Endothelial cell (in vitro differentiated cells): ENCODE measurements at regions not wholly inside any gene's neighbourhood (a gene's known extent, or its start where the extent isn't known, plus 50 kb on each side); places are given as distances from the start of the nearest gene placed in this dataset.

Experiments used
- DNase-seq: peaks from one replicate; pipeline ENCODE4 v3.0.0; 2021; ENCODE audit warnings: low spot score
- H3K27ac Mint-ChIP-seq: one replicate; pipeline ENCODE4 v1.8.0; 2021; ENCODE audit warnings: mixed read lengths, inconsistent platforms; ENCODE audit not compliant: unreplicated experiment
- H3K27me3 Mint-ChIP-seq: one replicate; pipeline ENCODE4 v1.8.0; 2021; ENCODE audit warnings: mild to moderate bottlenecking, moderate library complexity, mixed read lengths, inconsistent platforms; ENCODE audit not compliant: unreplicated experiment
- H3K36me3 Mint-ChIP-seq: one replicate; pipeline ENCODE4 v1.8.0; 2021; ENCODE audit warnings: mild to moderate bottlenecking, low read depth, mixed read lengths, inconsistent platforms; ENCODE audit not compliant: unreplicated experiment
- H3K4me1 Mint-ChIP-seq: one replicate; pipeline ENCODE4 v1.8.0; 2021; ENCODE audit warnings: mild to moderate bottlenecking, mixed read lengths, inconsistent platforms; ENCODE audit not compliant: unreplicated experiment
- H3K4me3 Mint-ChIP-seq: one replicate; pipeline ENCODE4 v1.8.0; 2021; ENCODE audit warnings: mild to moderate bottlenecking, mixed read lengths, inconsistent platforms; ENCODE audit not compliant: unreplicated experiment
- H3K9me3 Mint-ChIP-seq: one replicate; pipeline ENCODE4 v1.8.0; 2021; ENCODE audit warnings: mixed read lengths, inconsistent platforms; ENCODE audit not compliant: unreplicated experiment
- CTCF ChIP-seq: fragments of 200-600 bp; sonication (generic); IDR thresholded peaks from one replicate; pipeline ENCODE4 v1.5.0; 2021; ENCODE audit warnings: antibody characterized with exemption; ENCODE audit not compliant: unreplicated experiment

- DNase-seq: no peak
These were observed 54.7 kb upstream of the KLF13 start for GRCh38 chr15:31271711-31272557.

GRCh38 chr15:31272558-31273257 is 53.9 kb upstream of the KLF13 start:
- H3K4me3 Mint-ChIP-seq: no peak overlapping the region
- no peak for TF ChIP-seq CTCF
- no peak for DNase-seq
- peaks cover 9% of the 10 kb centered on the region for H3K27me3 Mint-ChIP-seq
- H3K27ac Mint-ChIP-seq: no peak overlapping the region
- H3K36me3 Mint-ChIP-seq: no peaks in the 10 kb centered on the region
- H3K9me3 Mint-ChIP-seq: no peaks in the 10 kb centered on the region
- H3K4me1 Mint-ChIP-seq: peaks cover 20% of the 10 kb centered on the region

More at GRCh38 chr15:31271711-31272557, 54.7 kb upstream of the KLF13 start:
- no peak for TF ChIP-seq CTCF
- H3K27ac Mint-ChIP-seq: no peak overlapping the region
- H3K9me3 Mint-ChIP-seq: no peaks in the 10 kb centered on the region
- H3K4me3 Mint-ChIP-seq: no peak overlapping the region
- peaks cover 20% of the 10 kb centered on the region for H3K4me1 Mint-ChIP-seq
- peaks cover 3% of the 10 kb centered on the region for H3K36me3 Mint-ChIP-seq
- peaks cover 13% of the 10 kb centered on the region for H3K27me3 Mint-ChIP-seq

- Mint-ChIP-seq H3K36me3 (no peaks in the 10 kb centered on the region), H3K4me3 (no peak overlapping the region), H3K4me1 (peaks cover 20% of the 10 kb centered on the region), H3K27me3 (peaks cover 9% of the 10 kb centered on the region), H3K27ac (no peak overlapping the region), H3K9me3 (no peaks in the 10 kb centered on the region)
- TF ChIP-seq CTCF: no peak
- DNase-seq: no peak
These were observed 53.2 kb upstream of the KLF13 start for GRCh38 chr15:31273258-31273941.

GRCh38 chr15:31274496-31275330 is 51.9 kb upstream of the KLF13 start:
- H3K4me3 Mint-ChIP-seq: no peak overlapping the region
- DNase-seq: no peak
- peaks cover 8% of the 10 kb centered on the region for H3K27me3 Mint-ChIP-seq
- H3K4me1 Mint-ChIP-seq: peaks cover 20% of the 10 kb centered on the region
- no peaks in the 10 kb centered on the region for H3K36me3 Mint-ChIP-seq
- no peaks in the 10 kb centered on the region for H3K9me3 Mint-ChIP-seq
- no peak for TF ChIP-seq CTCF
- H3K27ac Mint-ChIP-seq: no peak overlapping the region
